ENCODE measurements at regions not wholly inside any gene's neighbourhood (a gene's known extent, or its start where the extent isn't known, plus 50 kb on each side); places are given as distances from the start of the nearest gene placed in this dataset.

DNA sequence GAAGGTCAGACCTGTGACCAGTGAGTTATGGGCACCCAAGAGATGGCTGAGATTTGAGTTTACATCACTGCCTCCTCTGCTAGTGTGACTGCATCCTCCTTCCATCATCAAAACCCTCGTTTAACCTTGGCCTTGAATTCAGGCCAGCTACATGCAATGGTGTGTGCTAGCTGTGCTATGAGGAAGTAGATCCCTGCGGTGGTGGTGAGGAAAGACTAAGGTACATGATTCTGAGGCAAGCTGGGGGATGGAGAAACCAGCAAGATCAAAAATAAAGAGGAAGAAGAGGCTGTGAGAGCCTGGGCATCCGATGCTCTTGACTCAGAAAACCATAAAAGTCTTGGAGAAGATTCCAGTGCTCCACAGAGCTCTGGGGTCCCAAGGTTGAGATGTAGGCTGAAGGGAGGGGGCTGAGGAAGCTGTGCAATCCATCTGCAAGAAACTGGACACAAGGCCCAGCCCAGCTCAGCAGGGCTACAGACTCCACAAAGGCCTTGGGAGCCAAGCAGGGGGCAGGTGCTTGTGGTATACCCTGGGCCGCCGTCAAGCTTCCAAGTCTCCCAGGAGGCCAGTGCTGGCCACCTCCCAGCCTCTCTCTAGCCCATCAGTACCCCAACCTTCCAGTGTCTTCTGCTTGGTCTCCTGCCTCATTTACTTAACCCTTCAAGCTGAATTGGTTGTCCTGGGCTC is 774.8 kb downstream of the VRK1 start:
- TF ChIP-seq, protein P1, sequence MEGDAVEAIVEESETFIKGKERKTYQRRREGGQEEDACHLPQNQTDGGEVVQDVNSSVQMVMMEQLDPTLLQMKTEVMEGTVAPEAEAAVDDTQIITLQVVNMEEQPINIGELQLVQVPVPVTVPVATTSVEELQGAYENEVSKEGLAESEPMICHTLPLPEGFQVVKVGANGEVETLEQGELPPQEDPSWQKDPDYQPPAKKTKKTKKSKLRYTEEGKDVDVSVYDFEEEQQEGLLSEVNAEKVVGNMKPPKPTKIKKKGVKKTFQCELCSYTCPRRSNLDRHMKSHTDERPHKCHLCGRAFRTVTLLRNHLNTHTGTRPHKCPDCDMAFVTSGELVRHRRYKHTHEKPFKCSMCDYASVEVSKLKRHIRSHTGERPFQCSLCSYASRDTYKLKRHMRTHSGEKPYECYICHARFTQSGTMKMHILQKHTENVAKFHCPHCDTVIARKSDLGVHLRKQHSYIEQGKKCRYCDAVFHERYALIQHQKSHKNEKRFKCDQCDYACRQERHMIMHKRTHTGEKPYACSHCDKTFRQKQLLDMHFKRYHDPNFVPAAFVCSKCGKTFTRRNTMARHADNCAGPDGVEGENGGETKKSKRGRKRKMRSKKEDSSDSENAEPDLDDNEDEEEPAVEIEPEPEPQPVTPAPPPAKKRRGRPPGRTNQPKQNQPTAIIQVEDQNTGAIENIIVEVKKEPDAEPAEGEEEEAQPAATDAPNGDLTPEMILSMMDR (IDR thresholded peaks at IDR 0.05; ENCODE audit: control insufficient read depth, insufficient read depth, low read depth, low read length, missing control alignments): no peak
- H3K4me3 ChIP-seq (ENCODE audit: control insufficient read depth, low read depth, low read length): no peak overlapping the region
- no peak for DNase-seq (ENCODE audit: low read depth)

DNA sequence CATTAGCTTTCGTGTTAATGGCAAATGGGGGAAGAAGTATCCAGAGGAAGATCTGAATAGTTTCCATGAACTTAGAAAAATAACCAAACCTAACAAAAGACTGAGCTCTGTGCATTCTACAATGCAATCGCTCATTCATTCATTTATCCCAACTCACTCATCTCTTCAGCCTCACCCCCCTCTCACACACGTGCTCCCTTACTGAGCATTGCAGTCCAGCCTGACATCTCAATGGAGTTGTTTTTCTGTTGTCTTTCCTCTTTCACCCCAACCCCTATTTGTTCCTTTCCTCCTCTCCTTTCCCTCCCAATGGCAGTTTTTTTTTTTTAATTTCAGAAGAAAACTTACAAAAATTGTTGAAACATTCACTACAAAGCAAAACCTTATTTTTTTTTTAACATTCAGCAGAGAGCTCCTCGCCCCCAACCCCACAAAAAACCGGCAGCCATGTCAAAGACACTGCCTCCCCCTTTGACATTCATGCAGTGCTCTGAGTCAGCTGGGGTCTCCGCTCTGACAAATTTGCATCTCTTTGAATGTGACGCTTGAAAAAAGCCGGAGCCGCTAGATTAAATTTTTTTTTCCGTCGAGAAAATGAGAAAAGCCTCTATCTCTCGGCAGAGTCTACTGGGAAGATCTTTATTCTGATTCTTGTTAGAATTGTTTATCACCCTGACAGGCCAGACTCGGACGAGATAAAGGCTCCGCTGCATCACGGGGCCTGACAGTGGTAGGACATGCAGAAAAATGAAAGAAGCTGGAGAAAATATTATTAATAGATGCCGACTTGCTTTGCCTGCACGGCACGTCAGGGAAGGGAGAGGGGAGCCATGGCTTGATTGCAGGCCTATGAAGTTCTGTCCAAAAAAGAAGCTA is 775.6 kb downstream of the VRK1 start:
- TF ChIP-seq, protein P1 (IDR thresholded peaks at IDR 0.05; ENCODE audit: control insufficient read depth, insufficient read depth, low read depth, low read length, missing control alignments): no peak
- H3K4me3 ChIP-seq (ENCODE audit: control insufficient read depth, low read depth, low read length): no peak overlapping the region
- DNase-seq (ENCODE audit: low read depth): no peak

DNA sequence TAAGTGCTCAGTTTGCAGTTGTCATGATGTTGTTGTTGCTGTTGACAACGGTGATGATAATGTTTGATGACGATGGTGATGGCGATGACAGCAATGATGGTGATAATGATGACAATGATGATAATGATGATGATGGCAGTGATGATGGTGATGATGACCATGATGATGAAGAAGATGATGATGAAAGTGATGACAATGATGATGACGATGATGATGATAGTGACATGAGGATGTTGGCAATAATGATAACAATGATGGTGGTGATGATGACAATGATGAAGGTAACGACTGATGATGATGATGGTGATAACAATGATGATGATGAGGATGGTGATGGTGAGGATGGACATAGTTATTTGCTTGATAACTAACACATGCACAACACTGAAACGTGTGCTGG is 778.5 kb downstream of the VRK1 start:
- TF ChIP-seq, protein P1 (IDR thresholded peaks at IDR 0.05; ENCODE audit: control insufficient read depth, insufficient read depth, low read depth, low read length, missing control alignments): no peak
- DNase-seq (ENCODE audit: low read depth): no peak
- no peak overlapping the region for H3K4me3 ChIP-seq (ENCODE audit: control insufficient read depth, low read depth, low read length)

DNA sequence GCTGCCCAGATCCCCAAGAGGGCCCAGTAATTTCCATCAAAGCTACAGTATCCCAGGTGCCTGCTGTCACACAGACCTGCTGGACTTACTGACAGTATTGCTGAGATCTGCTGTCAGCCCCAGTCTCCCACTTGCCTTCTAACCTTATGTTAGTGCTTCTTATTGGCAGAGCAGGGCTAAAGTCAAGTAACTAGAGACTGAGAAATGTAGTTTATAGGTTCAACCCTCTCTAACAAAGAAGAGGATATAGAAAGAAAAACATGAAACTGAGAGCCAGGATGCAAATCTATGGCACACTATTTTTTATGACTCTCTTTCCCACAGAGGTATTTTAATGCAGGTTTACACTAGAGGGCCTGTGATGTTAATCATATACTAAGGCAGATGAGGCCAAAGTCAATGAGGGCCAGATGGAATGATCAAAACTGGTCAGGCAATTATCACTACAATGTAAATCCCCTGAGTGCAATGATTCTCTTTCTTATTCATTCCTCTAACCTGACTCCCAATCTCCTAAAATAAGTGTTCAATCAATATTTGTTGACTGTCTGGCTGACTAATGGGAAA is 781.9 kb downstream of the VRK1 start:
- no peak for DNase-seq (ENCODE audit: low read depth)
- TF ChIP-seq, protein P1 (IDR thresholded peaks at IDR 0.05; ENCODE audit: control insufficient read depth, insufficient read depth, low read depth, low read length, missing control alignments): no peak

DNA sequence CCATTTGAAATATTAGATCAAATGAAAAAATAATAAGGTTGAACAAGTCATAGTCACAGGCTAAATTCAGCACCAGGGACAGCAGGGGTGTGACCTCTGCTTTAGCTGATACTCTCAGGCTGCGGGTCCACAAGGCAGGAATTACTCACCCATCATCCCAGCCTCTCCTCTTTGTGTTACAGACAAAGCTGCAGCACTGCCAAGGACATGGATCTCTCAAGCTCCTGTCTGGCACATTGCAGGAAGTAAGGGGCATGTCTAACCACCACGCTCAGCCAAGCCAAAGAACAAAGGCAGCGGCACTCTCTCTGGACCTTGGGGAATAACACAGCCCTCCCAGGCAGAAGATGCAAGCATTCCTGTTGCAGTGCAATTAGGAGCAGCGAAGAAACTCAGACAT is 783.8 kb downstream of the VRK1 start:
- H3K4me3 ChIP-seq (ENCODE audit: control insufficient read depth, low read depth, low read length): no peak overlapping the region
- DNase-seq (ENCODE audit: low read depth): no peak
- TF ChIP-seq, protein P1 (IDR thresholded peaks at IDR 0.05; ENCODE audit: control insufficient read depth, insufficient read depth, low read depth, low read length, missing control alignments): no peak

More for the DNA sequence above, 781.9 kb downstream of the VRK1 start:
- H3K4me3 ChIP-seq (ENCODE audit: control insufficient read depth, low read depth, low read length): no peak overlapping the region

DNA sequence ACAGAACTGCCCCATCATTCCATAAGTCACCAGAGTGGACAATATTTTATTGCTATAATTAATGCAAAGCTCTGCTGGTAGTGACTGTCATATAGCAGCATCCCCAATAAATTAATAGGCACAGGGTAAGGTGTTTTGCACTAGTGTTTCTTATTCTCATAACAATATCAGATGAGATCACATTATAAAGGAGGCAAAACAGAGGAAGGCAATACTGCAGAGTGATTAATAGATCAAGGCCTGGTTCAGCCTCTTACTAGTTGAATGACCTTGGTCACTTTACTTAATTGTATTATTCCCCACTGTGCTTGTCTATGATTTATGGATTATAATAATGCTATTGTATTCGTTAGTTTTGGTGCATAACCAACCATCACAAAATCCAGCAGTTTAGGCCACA is 784.8 kb downstream of the VRK1 start:
- TF ChIP-seq, protein P1 (IDR thresholded peaks at IDR 0.05; ENCODE audit: control insufficient read depth, insufficient read depth, low read depth, low read length, missing control alignments): no peak
- no peak for DNase-seq (ENCODE audit: low read depth)
- no peak overlapping the region for H3K4me3 ChIP-seq (ENCODE audit: control insufficient read depth, low read depth, low read length)

Data from AG09309 (cell line).